ENCODE measurements at regions not wholly inside any gene's neighbourhood (a gene's known extent, or its start where the extent isn't known, plus 50 kb on each side); places are given as distances from the start of the nearest gene placed in this dataset.

DNA sequence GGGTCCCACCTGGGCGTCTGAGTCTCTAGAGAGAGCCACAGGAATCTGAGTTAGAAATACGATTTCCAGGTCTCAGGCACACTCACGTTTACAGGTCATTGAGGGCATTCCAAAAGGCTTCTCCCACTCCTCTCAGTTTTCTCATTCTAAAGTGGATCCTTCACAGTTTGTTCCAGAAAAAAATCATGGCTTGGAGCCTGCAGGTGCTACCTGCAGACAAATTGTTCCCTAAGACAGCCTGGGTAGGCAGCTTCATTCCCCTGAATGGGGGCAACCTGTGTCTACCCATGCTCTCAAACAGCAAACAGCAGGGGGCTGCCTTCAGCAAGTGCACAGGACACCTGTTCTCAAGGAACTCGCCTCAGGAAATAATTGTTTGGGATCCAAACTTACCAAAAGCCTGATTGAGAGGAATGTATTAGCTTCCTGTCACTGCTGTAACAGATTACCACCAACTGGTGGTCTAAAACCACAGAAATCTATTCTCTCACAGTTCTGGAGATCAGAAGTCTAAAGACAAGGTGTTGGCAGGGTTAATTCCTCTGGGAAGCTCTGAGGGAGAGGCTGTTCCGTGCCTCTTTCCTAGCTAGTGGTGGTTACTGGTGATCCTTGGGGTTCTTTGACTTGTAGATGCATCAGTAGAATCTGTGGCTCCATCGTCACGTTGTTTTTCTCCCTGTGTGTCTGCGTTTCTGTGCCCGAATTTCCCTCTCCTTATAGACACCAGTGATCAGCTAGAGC lies 117.2 kb downstream of the RAB11FIP2 start (continued):
- TF ChIP-seq CTCF (IDR thresholded peaks at IDR 0.05; ENCODE audit: control extremely low read depth in 1 of 3, insufficient read depth in 1 of 3, low read depth in 1 of 3, low read length in 3 of 3) (no peak), BRCA1 (IDR thresholded peaks at IDR 0.05; ENCODE audit: low read depth, low read length) (no peak), CHD2 (IDR thresholded peaks at IDR 0.05; ENCODE audit: low read length) (no peak), PHF8 (conservative IDR thresholded peaks at IDR 0.05; ENCODE audit: low read depth, low read length) (no peak), TAF7 (optimal IDR thresholded peaks at IDR 0.05; ENCODE audit: borderline replicate concordance, low read depth, low read length) (no peak), TCF12 (IDR thresholded peaks at IDR 0.05; ENCODE audit: low read depth, low read length) (no peak), TEAD4 (IDR thresholded peaks at IDR 0.05; ENCODE audit: low read depth, low read length) (no peak), GABPA (IDR thresholded peaks at IDR 0.05; ENCODE audit: borderline replicate concordance, insufficient read depth, low read length) (no peak), FOSL1 (IDR thresholded peaks at IDR 0.05; ENCODE audit: insufficient read depth, low read depth, low read length) (no peak), RAD21 (IDR thresholded peaks at IDR 0.05 in 1 of 2, conservative IDR thresholded peaks at IDR 0.05 in 1 of 2; ENCODE audit: low read depth in 2 of 2, low read length in 2 of 2) (no peak), CBX8 (IDR thresholded peaks at IDR 0.05; ENCODE audit: borderline replicate concordance, low read depth, low read length) (no peak), BACH1 (IDR thresholded peaks at IDR 0.05; ENCODE audit: low read length) (no peak)

Measured in H1 (cell line).